HG03064 (cell line): ENCODE measurements at regions not wholly inside any gene's neighbourhood (a gene's known extent, or its start where the extent isn't known, plus 50 kb on each side); places are given as distances from the start of the nearest gene placed in this dataset.
"Not testable (repeated sequence)": the region's sequence is repeated elsewhere in the genome, so short reads cannot be mapped to it uniquely, and the experiment has no call there.

Experiments
- ATAC-seq: cut with Tn5 transposase; IDR thresholded peaks from one replicate; pipeline ENCODE4 v1.9.1; 2021; ENCODE audit warnings: low read depth; ENCODE audit not compliant: unreplicated experiment

DNA sequence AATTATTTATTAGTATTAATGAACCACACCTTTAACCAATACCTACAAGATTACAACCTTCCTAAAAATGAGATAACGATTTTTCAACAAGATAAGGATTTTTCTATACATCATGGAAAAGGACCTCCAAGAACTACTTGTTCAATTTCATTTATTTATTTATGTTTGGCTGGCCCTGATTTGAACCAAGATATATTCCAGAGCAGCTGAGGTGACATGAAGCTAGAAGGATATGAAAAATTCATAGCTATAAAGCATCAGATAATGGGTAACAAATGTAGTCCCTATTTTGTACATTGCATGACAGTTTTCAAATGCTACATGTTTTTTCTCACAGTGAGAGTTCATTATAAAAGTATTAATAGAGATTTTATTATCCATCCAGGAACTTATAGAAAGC lies 798.5 kb upstream of the ARRDC3 start:
- no peak for ATAC-seq

GRCh38 chr5:92180391-92180790 lies 797.3 kb upstream of the ARRDC3 start:
- ATAC-seq: no peak

DNA sequence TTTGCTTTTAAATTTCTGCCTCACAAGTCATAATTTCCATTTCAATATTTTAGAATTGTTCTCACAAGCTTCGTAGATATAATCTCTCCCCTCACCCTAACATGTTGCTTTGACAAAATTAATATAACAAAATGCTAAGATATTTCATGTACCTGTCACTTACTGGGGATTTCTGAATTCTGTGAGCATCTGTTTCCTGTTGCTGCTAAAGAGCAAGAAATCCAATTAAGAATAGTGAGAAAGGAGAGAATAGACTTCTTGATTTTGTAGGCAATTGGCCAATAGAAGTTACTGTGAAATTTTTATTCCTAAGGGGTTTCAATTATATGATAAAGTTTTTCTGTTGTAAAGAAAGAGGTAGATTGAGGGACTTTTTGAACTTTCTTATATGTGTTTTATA lies 796.5 kb upstream of the ARRDC3 start:
- ATAC-seq: no peak

- no peak for ATAC-seq
Measured at GRCh38 chr5:92177926-92178487, 794.9 kb upstream of the ARRDC3 start.

GRCh38 chr5:92163906-92164305 lies 780.8 kb upstream of the ARRDC3 start:
- ATAC-seq: no peak

DNA sequence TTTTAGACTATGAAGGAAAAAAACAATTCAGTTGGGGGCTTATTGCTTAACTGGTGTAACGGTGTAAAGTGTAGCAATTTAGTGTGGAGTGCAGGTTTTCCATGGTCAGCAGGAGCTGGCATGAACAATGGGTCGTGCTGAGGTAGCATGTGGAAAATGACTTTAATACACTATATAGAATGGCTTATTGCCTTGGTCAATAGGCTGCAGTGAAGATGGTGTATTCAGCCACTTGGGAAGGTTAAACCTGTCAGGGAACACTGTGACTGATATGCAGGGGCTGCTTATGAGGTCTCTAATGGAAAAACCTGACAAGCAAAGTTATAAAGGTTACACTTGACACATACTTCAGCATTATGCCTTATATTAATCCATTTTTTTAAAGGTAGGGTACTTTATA lies 764.7 kb upstream of the ARRDC3 start:
- no peak for ATAC-seq

DNA sequence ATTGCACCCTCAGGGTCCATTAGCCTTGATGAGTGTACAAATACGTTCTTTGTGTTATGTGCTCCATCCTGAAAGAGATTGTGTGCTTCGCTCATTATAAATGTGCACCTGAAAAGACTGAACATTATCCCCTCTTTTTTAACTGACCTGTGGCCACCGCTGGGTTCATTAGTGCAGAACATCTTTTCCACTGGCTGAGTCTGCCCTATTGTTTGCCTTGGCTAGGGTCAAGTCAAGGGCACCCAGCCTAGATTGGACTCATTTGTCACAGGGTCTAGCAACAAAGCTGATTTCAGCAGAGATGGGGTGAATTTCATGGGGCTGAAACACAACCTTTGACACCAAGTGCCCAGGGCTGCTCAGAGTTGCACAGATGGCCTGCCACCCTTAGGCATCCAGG lies 764.1 kb upstream of the ARRDC3 start:
- no peak for ATAC-seq

- ATAC-seq: no peak
Measured at GRCh38 chr5:92145852-92146251, 762.7 kb upstream of the ARRDC3 start.

GRCh38 chr5:92144824-92145223 lies 761.7 kb upstream of the ARRDC3 start:
- no peak for ATAC-seq

DNA sequence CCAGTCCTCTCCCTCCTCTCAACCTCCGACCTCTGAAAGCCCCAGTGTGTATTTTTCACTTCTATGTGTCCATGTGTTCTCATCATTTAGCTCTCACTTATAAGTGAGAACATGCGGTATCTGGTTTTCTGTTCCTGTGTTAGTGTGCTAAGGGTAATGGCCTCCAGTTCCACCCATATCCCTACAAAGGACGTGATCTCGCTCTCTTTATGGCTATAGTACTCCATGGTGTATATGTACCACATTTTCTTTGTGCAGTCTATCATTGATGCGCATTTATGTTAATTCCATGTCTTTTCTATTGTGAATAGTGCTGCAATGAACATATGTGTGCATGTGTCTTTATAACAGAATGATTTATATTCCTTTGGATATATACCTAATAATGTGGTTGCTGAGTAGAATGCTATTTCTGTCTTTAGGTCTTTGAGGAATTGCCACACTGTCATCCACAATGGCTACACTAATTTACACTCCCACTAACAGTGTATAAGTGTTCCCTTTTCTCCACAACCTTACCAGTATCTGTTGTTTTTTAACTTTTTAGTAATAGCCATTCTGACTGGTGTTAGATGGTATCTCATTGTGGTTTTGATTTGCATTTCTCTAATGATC lies 749.3 kb upstream of the ARRDC3 start:
- ATAC-seq: not testable (repeated sequence)

- no peak for ATAC-seq
Measured at GRCh38 chr5:92126182-92126581, 743.1 kb upstream of the ARRDC3 start.

DNA sequence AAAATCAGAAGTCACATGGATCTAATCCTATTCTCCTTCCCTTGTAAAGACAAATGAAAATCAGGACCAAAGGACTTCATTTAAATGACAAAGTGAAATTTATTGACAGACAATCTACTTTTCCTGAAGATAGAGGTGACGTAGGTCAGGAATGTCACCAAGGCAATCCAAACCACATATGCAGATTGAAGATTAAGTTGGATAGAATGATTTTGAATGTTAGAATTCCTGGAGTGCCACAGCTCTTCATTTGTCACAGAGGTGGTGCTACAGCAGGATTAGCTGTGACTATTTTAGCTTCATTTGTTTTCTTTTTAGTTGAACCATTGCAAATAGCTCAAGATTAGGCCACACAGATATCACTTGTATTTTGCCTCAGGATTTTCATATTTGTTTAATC lies 736.0 kb upstream of the ARRDC3 start:
- ATAC-seq: no peak

GRCh38 chr5:92106808-92107207 lies 723.7 kb upstream of the ARRDC3 start:
- ATAC-seq: no peak

DNA sequence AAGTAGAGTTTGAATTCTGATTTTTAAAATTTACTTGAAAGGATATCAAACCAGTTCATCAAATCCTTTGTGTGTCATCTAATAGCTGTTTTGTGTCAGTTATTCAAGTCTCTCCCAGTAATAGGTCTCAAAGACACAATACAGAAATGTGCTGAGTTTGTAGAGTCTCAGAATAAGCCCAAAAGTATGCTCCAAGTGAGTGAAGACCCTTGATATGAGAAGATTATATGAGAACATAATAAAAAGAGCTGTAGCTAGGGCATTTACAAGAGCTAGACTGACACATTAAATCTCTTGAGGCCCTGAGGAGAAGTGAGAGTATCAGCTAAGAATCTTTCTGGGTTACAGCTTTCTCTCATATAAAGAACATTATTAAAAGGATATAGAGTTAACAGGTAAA lies 721.0 kb upstream of the ARRDC3 start:
- no peak for ATAC-seq

DNA sequence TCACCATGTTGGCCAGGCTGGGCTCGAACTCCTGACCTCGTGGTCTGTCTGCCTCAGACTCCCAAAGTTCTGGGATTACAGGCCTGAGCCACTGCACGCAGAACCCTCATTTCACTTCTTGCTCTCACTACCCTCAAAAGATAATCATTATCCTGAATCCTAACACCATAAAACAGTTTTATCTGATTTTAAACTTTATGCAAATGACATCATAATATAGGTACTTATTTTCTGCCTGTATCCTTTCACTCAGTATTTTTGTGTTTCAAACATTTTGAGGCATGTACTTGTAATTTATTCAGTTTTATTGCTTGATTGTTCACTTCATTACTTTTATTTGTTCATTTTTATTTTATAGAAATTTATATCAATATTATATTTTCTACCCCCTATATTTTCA lies 719.2 kb upstream of the ARRDC3 start:
- no peak for ATAC-seq

DNA sequence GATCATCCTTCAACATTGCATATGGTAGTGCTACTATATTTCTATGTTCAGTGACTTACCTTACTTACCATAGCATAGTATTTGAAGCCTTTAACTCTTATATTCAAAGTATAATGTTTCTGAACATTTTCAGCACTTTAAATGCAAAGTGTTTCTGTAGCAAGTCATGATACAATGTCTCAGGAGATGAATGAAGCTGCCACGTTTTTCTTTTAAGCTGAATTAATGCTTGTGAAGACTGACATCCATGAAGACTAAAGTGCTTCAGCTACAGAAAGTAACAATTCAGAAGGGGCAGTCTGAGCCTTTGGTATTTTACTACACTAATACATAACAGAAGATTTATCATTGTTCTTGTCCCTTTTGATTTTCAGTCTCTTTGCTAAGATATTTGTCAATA lies 709.1 kb upstream of the ARRDC3 start:
- no peak for ATAC-seq

DNA sequence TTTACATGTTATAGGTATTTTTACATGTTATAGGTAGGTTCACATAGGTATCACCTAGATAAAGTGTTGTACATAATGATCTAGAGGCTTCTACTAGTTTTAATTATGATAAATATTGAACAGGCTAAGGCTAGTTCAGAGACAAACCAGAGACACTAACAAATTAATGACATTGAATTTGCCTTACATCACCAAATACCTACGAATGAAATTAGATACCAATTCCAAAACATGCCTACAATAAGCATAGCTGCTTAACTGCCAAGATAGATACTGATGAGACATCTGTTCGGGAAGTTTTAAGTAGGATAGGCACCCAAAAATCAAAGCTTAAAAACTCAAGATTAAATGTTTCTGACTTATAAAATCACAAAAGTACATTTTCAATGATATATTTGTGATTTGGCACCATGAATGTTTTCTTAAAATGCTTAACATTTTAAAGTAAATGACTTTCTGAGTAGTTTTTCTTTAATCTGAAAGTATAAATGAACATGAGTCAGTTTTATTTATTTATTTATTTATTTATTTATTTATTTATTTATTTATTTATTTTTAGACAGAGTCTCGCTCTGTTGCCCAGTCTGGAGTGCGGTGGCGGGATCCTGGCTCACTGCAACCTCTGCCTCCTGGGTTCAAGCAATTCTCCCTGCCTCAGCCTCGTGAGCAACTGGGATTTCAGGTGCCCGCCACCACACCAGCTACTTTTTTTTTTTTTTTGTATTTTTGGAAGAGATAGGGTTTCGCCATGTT lies 703.1 kb upstream of the ARRDC3 start:
- ATAC-seq: no peak

GRCh38 chr5:92081958-92082712 lies 699.0 kb upstream of the ARRDC3 start:
- no peak for ATAC-seq

DNA sequence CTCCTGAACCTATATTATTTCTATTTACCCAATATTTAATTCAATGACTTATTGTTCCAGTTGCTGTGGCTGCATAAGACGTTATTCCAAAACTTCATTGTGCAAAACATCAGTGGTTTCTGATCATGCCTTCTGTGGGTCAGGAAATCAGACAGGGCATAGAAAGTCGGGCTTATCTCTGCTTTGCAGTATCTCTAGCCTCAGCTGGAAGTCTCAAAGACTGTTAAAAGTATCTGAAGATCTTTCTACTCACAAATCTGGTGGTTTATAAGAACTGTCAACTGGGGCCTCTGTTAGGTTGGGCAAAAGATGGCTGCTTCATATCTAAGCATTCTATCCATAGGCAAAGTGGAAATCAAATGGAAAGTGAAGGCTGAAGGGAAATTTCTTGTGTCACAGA lies 687.7 kb upstream of the ARRDC3 start:
- no peak for ATAC-seq

GRCh38 chr5:92064993-92065392 lies 681.9 kb upstream of the ARRDC3 start:
- no peak for ATAC-seq

DNA sequence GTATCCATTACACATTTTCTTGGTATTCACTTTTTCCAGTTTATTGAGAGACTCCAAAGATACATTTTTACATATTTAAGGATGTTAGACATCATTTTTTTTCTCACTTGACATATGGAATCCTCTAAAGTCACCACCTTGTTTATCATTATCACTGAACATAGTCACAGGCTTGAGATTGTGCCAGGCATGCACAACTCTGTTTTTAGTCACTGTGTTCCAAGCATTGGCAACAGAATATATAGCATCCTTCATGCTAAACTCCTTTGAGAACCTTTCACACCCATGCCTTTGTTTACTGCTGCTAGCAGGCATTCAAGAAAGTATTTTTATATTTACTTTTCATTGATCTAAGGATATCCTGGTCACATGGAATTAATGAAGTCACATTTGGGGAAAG lies 668.6 kb upstream of the ARRDC3 start:
- ATAC-seq: no peak
